Activated CD4-positive, alpha-beta T cell treated with anti-CD3 and anti-CD28 coated beads, Interleukin-2, amount 50 U/mL, for 4 hours (primary cell): ENCODE measurements at regions not wholly inside any gene's neighbourhood (a gene's known extent, or its start where the extent isn't known, plus 50 kb on each side); places are given as distances from the start of the nearest gene placed in this dataset.
"Not testable (repeated sequence)": the region's sequence is repeated elsewhere in the genome, so short reads cannot be mapped to it uniquely, and the experiment has no call there.

Source experiments
- DNase-seq, 2 experiments: peaks; one replicate each; pipeline ENCODE4 v3.0.0-alpha.2; 2020

DNA sequence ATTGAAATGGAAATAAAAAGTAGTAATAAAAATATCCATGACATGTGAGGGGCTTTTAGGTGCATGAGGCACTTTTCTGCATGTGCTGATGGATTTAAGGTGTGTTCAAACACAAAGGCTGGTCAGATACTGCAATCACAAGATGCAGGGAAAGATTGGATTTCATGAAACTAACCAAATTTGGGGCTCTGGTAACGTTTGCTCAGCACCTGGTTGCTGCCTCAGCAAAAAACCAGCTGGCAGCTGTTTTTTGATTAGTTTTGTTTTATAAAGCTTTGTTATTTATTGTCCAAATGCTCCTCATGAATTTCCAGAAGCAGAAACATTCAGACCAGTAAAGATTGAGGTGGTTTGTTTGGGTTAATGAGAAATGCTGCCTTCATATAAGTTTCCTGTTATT is 195.7 kb upstream of the NRG3 start:
- no peak for DNase-seq

- no peak for DNase-seq
These were observed 194.6 kb upstream of the NRG3 start for GRCh38 chr10:81680359-81680758.

GRCh38 chr10:81688459-81688858 is 186.5 kb upstream of the NRG3 start:
- no peak for DNase-seq

DNA sequence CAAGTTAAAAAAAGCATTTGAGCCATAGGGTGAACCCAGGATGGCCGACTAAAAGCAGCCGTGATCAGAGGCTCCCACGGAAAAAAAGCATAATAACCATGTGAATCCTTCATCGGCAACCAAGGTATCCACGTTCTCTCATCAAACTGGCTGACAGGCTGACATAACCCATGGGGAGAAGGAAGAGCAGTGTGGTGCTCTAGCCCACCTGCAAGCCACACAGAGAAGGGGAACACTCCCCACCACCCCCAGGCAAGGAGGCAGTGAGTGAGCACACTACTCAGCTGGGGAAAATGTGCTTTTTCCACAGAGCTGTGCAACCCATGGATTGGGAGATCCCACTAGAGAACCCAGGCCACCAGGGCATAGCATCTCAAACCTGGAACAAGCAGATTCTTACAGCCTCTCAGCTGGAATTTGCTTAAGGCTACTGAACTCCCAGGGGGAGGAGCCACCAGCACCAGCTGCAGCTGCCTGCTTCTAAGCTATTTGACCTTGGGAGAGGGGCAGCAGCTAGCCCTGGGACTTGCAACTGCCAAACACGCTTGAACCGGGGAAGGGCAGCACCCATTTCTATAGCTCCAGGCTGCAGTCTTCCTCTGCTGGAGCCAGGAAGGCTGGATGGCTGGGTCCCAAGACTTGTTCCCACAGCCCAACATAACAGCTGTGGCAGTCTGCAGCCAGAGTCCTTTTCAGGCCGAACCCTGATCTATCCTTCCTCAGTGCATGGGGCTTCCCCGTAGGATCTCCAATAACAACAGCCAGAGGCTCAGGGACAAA is 178.2 kb upstream of the NRG3 start:
- DNase-seq = no peak

DNA sequence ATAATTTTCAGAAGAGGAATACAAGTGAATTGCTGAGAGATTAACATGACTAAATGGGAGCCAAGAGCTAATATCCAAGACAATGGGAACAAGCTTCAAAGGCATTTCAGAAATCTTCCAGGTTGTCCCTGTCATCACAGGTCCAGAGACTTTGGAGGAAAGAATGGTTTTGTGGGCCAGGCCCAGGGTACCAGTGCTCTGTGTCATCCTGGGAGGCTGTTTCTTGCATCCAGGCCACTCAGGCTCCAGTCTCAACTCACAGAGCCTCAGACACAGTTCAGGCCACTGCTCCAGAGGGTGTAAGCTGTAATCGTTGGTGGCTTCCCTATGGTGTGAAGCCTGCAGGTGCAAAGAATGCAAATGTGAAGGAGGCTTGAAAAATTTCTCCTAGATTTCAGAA is 170.4 kb upstream of the NRG3 start:
- DNase-seq = no peak

- no peak for DNase-seq
These were observed 166.6 kb upstream of the NRG3 start for GRCh38 chr10:81708416-81708815.

GRCh38 chr10:81708929-81709328 is 166.1 kb upstream of the NRG3 start:
- DNase-seq = no peak

DNA sequence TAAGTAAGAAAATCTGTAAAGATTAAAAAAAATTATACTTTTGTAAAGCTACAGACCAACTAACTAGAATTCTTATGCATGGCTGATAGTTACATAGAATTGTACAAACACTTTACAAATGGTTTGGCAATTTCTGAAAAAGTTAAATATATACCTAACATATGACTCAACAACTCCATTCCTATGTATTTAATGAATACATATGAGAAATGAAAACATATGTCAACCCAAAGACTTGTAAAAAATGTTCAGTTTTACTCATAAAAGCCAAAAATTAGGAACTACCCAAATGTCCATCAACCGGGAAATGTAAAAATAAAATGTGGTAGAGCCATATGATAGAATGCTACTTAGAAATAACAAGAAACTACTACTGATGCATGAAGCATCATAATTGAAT is 152.6 kb upstream of the NRG3 start:
- no peak for DNase-seq

GRCh38 chr10:81724431-81724830 is 150.6 kb upstream of the NRG3 start:
- DNase-seq = no peak

GRCh38 chr10:81725851-81726250 is 149.1 kb upstream of the NRG3 start:
- DNase-seq = no peak

DNA sequence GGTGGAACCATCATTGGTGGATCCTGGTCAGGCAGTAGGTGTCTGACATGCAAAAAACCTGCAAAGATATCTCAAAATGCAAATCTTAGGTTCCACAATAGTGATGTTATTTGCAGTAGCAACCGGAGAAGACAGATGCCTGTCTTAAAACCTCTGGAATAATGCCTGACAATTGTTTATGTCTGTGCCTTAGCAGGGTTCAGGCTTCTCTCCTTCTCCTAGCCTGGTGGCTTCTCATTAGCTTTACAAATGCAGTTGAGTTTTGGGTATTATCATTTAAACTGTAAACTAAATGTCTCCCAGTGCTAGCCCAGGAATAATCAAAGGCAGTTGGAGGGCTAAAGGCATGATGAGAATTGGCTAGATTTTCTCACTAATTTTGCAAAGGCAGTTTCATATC is 146.3 kb upstream of the NRG3 start:
- no peak for DNase-seq

GRCh38 chr10:81730891-81731290 is 144.1 kb upstream of the NRG3 start:
- no peak for DNase-seq

DNA sequence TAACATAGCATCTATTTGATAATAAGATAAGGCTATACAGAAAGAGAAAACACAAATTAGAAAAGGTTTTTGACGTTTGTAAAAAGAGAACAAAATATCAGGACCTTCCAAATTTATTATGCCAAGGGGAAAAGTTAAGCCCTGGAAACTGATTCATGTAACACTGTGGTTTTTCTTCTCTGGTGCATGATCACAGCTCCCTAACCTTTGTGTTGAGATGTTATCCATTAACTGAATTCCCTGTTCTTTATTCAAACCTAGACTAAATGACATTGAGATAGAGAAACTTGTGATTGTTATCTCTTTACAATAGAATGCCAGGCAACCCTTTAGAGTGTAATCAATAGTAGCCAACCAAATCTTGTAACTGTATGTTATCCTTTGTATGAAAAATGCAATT is 141.5 kb upstream of the NRG3 start:
- no peak for DNase-seq

DNA sequence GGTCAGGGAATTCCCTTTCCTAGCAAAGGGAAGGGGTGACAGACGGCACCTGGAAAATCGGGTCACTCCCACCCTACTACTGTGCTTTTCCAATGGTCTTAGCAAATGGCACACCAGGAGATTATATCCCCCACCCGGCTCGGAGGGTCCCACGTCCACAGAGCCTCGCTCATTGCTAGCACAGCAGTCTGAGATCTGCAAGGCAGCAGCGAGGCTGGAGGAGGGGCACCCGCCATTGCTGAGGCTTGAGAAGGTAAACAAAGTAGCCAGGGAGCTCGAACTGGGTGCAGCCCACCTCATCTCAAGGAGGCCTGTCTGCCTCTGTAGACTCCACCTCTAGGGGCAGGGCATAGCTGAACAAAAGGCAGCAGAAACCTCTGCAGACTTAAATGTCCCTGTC is 139.8 kb upstream of the NRG3 start:
- not testable (repeated sequence) for DNase-seq

- DNase-seq = no peak
These were observed 115.9 kb upstream of the NRG3 start for GRCh38 chr10:81759111-81759510.

DNA sequence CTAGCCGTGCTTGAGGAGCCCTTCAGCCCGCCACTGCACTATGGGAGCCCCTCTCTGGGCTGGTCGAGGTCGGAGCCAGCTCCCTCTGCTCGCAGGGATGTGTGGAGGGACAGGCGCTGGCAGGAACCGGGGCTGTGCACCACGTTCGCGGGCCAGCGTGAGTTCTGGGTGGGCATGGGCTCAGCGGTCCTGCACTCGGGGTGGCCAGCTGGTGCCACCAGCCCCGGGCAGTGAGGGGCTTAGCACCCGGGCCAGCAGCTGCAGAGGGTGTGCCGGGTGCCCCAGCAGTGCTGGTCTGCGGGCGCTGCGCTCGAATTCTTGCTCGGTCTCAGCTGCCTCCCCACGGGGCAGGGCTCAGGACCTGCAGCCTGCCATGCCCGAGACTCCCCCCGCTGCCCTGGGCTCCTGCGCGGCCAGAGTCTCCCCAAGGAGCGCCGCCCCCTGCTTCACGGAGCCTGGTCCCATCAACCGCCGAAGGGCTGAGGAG is 90.8 kb upstream of the NRG3 start:
- DNase-seq = no peak

- no peak for DNase-seq
These were observed 82.3 kb upstream of the NRG3 start for GRCh38 chr10:81792729-81793128.

DNA sequence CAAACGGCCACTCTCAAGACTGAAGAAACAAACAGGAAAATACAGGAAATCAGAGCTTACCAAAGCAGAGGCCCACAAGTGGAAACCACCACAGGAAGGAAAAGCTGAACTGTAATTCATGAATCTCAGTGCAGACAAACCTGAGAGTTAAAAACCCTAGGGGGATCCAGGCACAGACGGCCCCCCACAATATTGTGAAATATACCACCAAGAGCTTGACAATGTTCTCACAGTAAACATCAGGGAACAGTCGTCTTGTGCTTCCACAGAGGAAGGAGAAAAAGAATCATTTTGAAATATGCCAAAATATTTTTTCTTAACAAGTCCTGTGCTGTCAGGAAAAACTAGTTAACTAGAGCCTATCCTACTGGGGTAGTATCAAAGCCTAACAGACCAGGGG is 68.2 kb upstream of the NRG3 start:
- DNase-seq = no peak

- DNase-seq = no peak
These were observed 60.2 kb upstream of the NRG3 start for GRCh38 chr10:81814842-81815241.

DNA sequence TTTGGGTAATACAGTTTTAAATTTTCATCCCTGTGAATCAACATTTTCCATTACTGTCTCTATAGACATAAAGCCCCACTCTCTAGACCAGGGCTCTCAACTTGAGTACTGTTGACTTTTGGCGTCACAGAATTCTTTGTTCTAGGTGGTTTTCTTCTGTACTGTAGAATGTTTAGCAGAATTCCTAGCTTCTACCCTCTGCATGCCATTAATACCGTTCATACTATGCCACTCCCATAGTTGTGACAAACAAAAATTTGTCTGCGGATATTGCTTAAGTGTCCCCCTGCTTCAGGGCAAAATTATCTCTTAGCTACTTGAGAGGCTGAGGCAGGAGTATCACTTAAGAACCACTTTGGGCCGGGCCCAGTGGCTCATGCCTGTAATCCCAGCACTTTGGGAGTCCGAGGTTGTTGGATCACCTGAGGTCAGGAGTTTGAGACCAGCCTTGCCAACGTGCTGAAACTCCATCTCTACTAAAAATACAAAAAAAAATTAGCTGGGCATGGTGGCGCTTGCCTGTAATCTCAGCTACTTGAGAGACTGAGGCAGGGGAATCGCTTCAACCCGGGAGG is 57.3 kb upstream of the NRG3 start:
- DNase-seq = no peak

DNA sequence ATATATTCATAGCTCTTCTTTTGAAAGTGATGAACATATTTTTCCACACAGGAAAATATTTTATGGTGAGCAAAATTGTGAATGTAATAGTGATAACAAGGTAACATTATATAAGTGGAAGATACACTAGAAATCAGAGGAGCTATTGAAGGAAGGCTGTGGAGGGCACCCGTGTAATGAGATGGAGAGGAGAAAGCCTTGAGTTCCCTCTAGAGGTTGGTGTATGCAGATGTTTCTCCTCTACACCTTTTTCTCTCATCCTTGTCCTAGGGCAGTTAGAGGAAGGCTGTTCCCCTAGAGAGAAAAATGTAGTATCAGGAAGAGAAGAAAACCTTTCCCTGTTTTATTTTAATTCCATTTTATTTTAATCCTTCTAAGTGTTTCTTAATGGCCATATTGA is 54.6 kb upstream of the NRG3 start:
- no peak for DNase-seq
